ENCODE measurements at regions not wholly inside any gene's neighbourhood (a gene's known extent, or its start where the extent isn't known, plus 50 kb on each side); places are given as distances from the start of the nearest gene placed in this dataset.
"Not testable (repeated sequence)": the region's sequence is repeated elsewhere in the genome, so short reads cannot be mapped to it uniquely, and the experiment has no call there.

DNA sequence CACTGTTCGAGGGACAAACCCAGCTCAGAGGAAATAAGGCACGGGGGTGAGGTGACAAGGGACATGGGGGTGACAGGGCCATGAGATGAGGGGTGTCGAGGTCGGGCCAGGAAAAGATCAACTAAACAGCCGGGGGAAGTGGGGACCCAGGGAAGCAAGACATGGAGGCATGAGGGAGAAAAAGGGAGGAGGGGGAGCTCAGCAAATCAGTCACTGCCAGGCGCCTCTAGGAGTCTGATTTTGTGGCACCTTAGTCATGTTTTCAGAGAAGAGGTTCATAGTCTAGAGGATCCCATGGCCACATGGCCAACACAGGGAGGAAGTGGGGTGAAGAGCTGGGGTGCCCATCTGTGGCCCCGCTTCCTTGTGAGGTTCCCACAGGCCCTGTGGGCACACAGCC is 814.5 kb downstream of the KCNJ18 start:
- no peak for DNase-seq

DNA sequence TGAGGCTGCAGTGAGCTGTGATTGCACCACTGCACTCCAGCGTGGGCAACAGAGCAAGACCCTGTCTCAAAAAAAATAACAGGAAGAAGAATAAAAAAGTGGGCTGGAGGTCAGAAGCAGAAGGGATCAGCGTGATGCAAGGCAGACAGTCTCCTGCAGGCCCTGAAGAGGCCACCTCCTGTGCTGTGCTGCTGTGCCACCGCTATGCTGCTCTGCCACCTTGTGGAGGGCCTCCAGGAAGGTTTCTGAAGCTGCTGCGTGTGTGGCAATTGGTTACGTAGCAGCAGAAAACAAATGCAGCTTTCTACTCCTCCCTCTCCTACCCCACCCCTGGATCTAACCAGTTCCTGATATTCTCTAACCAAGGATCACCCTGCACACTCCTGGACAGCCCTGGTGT is 815.5 kb downstream of the KCNJ18 start:
- no peak for DNase-seq

DNA sequence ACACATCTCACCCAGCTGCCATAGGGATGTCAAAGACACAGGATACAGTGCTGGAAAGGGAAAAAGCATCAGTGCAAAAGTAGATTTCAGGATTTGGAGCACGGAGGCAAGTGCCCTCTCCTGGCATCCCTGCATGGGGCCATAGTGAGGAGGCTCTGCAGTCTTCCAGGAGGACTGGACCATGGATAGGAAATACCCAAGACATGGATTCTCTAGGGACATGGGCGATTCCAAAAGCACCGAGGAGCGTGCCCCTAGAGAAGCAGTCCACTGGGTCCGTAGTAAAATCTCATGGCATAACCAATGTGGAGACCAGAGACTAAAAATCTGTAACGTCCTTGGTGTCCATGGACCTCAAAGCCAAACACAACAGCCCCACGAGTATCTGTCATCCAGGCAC is 818.2 kb downstream of the KCNJ18 start:
- no peak for DNase-seq

DNA sequence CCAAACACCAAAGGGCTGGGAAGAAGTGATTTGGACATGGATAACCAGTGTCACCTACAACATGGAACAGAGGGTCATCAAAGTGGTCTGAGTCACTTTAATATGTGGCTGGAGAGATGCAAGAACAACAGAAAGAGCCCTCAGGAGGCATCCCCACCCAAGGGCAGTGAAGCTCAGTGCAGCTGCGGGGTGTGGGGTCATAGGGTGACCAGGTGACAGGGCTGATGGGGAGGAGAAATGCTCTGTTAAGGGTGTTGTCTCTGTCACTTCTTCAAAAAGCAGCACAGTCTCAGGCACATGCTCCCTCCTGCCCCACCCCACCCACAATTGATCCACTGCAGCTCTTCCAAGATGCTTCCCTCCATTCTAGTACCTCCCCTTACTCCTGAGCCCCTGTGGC is 819.1 kb downstream of the KCNJ18 start:
- no peak for DNase-seq

DNA sequence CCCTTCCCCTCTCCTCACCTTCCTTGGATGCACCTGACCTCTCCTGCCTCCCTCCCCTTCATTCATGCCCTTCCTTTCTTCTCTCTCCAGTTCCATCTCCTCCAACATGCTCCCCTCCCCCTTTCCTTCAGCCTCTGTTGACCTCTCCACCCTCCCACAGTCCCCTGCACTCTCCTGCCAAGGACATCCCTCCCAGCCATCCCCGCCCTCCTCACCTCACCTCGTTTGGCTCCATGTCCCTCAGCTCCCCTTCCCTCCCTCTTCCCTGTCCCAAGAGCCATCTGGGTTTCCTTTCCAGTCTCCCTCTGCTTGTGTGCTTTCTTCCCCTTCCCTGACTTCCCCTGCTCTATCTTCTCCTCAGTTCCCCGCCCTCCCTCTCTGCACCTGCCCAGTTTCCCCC is 819.7 kb downstream of the KCNJ18 start:
- no peak for DNase-seq

DNA sequence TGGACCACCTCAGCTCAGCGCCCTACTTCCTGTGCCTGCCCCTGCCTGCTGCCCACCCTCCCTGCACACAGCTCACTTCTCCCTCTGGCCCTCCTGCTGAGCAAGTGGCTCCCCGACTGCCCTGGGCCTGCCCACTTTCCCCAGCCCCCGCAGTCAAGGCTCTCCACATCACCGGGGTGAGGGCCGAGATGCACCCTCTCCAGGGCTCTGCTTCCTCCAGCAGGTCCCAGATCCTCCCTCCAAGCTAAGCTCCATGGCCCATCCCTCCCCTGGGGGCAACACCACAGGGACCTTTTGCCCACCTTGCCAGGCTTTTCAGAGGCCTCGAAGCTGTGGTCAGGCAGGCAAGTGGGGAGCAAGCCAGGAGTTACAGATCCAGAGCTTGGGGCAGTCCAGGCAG is 820.2 kb downstream of the KCNJ18 start:
- DNase-seq = no peak

DNA sequence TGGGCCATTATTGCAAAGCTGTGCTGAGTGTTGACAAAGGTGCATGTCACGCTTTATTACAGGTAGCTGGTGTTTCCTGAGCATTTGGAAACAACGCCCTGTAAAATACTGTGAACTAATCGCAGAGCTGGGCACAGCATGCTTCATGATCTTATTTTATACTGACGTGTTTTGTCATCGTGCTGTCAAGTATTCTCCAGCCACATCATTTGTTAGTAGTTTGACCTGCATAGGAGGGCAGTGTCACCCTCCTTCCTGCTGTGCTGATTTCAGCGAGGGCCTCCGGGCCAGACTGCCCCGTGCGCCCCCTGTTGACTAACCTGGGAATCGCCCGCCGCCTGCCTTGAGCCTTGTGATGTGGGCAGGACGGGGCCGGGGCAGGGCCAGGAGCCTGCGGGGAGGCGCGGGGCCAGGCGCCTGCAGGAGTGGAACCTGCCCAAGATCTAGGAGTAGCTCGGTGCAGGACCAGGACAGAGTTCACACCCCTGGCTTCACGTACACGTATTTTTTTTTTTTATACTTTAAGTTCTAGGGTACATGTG is 820.7 kb downstream of the KCNJ18 start:
- no peak for DNase-seq

DNA sequence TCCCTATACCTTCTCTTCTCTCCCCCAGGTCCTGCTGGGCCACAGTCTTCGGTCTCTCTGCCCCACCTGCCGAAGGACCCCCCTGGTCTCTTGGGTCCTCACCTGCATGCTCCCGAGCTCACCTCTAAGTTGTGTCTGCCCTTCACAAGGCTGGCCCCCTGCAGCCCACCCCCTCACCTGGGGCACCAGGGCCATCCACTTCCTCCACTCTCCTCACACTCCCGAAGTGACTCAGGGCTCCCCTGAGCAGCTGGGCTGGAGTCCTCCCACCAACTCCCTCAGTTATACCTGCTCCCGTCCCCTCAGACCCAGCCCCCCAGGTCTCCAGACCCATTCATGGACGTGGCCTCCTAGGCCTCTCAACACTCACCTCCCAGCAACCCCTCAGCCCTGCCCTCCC is 822.0 kb downstream of the KCNJ18 start:
- DNase-seq = no peak

DNA sequence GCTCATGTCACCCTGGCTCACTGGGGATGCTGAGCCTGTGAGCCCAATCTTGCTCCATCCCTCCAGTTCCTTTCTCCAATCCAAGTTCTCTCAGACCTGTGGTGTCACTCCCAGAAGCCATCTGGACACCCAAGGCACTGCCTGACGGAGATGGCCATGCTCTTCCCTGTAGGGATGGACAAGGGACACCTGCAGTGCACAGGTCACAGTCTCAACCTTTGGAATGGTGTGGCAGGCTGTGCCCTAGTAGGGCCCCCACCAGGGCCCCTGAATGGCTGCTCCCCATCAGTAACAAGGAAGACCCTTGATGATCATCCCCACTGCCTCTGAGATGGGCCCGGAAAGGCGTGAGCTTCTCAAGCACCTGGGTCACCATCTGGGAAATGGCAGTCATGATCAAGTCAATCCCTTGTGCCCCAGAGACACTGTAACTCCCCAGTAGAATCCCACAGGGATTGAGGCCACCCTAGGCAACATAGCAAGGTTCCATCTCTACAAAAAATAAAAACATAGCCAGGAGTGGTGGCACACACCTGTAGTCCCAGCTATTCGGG is 822.5 kb downstream of the KCNJ18 start:
- no peak for DNase-seq

DNA sequence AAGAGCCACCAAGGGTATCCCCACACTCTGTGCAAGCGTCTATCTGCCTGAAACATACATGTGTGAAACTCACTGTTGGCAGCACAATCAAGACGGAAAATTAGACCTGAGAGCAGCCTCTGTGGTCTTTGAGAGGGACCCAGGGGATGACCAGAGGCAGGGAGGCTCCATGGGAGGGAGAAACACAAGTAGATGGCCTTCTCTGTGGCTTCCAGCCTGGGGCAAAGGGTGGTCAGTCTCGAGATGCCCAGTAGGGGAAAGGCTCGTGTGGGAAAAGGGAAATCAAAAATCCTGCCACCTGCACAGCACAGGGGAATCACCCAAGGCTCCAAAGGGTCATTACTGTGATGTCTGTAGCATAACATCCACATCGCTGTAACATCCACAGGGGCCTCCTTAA is 823.3 kb downstream of the KCNJ18 start:
- DNase-seq = no peak

DNA sequence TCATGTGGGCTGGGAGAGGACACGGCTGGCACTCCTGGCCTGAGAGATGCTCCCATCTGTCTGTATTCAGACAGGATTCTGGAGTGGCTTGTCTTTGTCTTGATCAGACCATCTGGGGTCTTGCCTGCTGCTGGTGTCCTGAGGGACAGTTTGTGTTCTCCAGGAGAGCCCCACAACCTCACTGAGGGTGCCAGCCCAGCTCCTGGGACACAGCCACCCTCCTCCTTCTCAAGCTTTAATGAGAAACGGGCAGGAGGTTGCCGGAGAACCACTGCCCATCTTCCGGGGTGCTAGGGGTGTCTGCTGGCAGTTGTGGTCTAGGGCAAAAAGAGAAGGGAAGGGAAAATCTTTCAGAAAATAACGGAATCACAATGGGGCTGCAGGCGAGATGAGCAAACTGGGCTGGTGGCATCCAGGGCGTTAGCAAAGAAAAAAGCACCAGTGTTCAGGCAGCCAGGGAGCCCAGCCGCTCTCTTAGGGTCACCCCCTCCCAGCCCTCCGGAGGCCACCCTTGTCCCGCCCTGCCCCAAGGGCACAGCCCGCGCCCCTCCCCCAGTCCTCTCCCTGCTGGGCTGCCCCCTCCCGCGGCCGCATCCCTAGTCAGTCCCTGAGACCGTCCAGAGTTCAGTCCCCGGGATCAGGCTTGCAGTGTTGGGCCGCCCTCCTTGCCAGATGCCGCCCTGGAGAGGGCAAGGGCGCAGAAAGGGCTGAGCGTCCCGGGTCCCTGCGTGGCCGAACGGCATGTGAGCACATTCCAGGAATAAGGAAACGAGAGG is 824.7 kb downstream of the KCNJ18 start:
- no peak for DNase-seq

DNA sequence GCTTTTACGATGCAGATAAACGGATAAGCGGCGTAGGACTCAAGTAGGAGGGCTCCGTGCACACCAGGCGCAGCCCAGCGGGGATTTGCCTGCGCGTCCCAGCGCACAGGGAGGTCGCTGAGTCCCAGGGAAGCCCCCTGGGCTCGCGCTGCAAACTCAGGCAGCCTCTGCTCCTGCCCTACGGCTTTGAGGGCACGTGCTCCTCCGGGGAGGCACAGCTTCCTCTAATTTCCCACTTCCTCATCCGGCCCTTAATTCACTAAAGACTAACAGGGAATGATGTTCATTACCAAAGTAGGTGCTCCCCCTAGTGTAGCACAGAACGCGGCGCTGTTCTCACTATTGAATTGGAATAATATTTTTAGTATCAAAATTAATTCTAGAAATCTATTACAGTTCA is 825.4 kb downstream of the KCNJ18 start:
- no peak for DNase-seq

DNA sequence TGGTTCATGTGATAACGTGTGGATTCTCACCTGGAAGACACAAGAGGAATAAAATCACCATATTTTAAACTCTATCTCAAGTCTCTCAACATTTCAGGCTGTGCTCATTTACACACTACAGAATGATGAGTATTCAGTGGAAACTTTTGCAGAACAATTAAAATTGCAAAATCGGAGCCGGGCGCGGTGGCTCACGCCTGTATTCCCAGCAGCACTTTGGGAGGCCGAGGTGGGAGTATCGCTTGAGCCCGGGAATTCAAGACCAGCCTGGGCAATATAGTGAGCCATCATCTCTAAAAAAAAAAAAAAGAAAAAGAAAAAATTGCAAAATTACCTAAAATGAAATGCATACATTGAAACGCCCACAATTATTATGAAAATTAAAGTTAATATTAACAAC is 825.9 kb downstream of the KCNJ18 start:
- DNase-seq = no peak

DNA sequence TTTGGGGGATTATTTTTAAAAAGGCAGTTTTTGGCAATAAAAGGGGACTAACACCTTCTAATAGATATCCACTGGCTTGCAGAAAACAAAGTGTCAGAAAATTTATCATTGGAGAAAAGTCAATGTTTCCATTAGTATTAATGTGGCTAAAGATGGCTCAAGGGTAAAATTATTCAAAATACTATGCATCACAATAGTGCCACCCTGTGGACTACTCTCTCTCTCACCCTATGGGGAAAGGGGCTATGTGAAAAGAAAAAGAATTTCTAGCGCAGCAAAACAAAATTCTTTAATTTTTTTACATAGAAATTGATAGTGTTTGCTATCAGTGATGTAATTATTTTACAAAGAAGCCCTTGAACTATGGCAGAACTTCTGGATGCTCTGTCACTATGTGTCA is 856.5 kb downstream of the KCNJ18 start:
- DNase-seq = not testable (repeated sequence)

DNA sequence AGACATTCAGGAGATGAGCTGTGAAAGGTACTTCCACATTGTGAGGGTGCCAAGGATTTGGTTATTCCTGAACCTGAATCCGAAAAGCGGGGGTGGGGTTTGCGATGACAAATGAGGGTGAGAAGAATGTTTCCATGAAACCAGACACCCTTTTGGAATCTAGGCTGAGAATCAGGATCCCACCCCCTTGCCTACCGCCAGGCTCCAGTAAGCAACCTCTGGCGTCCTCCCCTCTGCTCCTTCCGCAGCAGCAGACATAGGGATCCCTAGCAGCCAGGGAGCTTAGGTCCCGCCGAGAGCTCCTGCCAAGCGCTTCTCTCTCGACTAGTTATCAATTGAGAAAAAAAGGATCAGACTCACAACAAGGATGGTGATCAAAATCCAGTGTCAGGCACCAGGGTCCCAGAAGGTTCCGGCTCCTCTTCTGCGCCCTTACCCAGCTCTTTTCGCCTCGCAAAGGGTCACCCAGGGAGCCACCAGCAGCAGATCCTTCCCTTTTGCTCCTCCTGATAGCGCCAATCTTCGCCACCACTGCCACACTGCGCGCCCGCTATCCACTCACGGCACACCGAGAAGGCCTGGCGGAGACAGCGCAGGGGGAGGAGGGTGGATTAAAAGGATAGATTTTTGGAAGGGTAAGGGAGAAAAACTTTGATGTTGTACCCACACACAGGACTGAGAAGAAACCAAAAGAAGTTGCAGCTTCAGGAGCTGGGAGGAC is 859.5 kb downstream of the KCNJ18 start:
- DNase-seq = not testable (repeated sequence)

DNA sequence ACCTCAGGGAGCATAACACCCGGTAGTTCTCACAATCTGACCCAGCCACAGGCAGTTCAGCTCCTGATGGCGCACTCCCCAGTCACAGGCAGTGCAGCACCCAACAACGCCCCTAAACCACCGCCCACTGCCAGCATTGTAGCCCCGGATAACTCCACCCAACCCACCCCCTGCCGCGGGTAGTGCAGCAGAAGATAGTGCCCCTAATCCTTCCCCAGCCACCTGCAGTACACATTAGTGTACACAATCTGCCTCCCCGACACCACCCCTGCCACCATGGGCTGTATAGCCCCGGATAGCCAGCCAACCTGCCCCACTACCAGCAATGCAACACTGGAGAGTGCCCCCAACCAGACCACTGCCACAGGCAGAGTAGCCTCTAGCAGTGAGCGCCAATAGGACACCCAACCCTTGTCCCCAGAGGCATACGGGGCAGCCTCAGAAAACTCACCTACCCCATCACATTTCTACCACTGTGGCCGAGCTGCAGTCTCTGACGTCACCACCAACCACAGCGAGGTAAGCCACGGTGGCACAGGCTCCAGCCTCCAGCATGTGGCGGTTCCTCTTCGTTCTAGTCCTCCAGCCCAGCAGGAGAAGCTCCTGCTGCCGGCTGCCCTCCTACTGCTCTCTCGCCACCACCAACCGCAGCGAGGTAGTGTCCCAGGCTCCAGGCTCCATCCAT is 877.3 kb downstream of the KCNJ18 start:
- DNase-seq = no peak

DNA sequence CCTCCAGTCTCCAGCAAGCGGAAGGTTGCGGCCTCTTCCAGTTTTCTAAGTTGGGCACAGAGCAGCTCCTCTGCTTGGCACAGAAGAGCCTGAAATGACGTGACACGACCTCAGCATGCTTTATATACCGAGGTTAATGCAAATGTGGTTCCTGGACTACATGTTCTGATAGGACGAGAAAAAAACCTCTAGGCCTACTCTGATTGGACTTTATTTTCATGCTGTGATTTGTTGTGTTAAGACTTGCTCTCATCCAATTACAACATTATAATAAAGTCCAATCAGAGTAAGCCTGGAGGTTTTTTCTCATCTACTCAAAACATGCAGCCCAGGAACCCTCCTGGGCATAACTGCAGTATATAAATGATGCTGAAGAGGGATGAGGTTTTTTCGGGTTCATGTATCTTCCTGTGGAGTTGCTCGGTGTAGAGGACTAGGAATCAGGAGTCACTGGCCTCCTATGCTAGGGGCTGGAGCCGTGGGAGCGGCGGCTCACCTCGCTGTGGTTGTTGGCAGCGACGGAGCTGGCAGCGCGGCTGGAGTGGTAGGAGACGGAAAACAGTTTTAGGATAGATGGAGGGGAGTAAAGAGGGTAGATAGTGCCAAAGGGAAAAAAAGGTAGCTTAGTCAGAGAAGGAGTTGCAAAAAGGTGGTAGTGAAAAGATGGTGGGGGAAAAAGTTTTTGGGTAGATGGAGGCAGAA is 878.0 kb downstream of the KCNJ18 start:
- no peak for DNase-seq

DNA sequence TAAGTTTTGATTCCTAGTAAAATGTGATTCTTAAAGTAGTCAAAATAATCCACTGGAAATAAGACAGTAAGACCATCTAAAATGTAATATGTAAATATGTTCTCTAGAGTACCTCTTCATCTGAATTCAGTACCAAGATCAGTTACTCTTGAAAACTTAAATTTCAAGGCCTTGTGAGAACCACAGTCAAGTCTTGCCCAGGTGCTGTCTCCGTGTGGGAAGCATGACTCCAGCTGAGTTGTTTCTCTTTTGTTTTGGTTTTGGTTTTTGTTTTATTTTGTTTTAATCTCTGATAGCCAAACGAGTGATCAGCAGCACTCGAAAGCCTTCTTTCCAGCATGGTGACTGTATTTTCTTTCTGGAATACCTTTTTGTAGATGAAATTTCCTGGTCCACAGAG is 907.0 kb downstream of the KCNJ18 start:
- DNase-seq = no peak

DNA sequence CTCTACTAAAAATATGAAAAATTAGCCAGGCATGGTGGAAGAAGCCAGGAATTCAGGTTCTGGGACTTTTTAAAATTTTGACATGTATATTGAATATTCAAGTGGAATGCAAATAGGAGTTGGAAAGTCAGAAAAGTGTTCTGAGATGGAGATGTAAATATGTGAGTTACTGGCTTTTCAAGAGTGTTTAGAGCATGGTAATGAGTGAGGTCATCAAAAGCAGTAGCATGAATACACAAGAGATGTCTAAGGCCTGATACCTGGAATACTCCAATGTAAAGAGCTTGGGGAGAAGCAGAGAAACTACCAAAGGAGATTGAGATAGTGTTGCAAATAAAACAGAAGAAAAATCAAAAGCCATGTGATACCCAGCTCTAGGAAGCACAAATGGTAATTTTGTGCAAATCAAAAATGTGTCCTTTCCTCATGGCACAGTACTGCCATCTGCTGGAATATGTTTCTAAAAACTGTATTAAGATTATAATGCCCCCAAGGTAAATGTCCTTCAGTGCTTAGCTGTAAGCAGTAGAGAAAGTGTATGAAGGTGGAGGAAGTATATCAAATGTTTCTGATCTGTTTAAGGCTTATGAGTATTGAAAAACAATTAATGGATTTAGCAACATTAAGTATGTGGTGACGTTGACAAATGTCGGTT is 908.4 kb downstream of the KCNJ18 start:
- peak; percentile 9 to 26 (median 23) for DNase-seq

Data from suppressor macrophage treated with lipopolysaccharide for 1 hour (primary cell).